Astrocyte (in vitro differentiated cells and primary cell): ENCODE measurements at regions not wholly inside any gene's neighbourhood (a gene's known extent, or its start where the extent isn't known, plus 50 kb on each side); places are given as distances from the start of the nearest gene placed in this dataset.

Source experiments
- CTCF ChIP-seq: IDR thresholded peaks from 2 replicates; pipeline ENCODE4 v1.5.1; 2011; ENCODE audit warnings: low read depth, mild to moderate bottlenecking, inconsistent platforms, low read length, moderate library complexity; ENCODE audit not compliant: insufficient read depth
- EZH2 ChIP-seq: IDR thresholded peaks from 2 replicates; pipeline ENCODE4 v1.6.1; 2012; ENCODE audit warnings: mild to moderate bottlenecking, low read length, inconsistent platforms; ENCODE audit not compliant: insufficient read depth

- TF ChIP-seq CTCF (no peak), EZH2 (no peak)
Measured at GRCh38 chr6:93021235-93021915, 398.0 kb downstream of the EPHA7 start.
